K562 (cell line): ENCODE measurements at regions not wholly inside any gene's neighbourhood (a gene's known extent, or its start where the extent isn't known, plus 50 kb on each side); places are given as distances from the start of the nearest gene placed in this dataset.

Source experiments
- ATAC-seq: fragments of 200-7000 bp; cut with Tn5 transposase; 3 replicates; pipeline ENCODE4 v1.9.1; 2020; ENCODE audit warnings: moderate library complexity
- BruUV-seq: library from RNA; stranded (reverse); fragments of 400-500 nt; replicated peaks from 2 replicates; lab custom pipeline; 2021; lab: Mats Ljungman, UMichigan
- CTCF ChIA-PET: fragments of 300-600 bp; formaldehyde crosslinking; extraction: SDS; loops from one replicate; lab custom pipeline; 2021; ENCODE audit warnings: low intra/inter-chr PET ratio; lab: Yijun Ruan, JAX
- POLR2A ChIA-PET: fragments of 300-600, 350-650 bp; sonication (Branson Sonifier 250); formaldehyde crosslinking; extraction: SDS; loops from one replicate; lab custom pipeline; 2021; ENCODE audit warnings: antibody characterized with exemption, inconsistent platforms; lab: Yijun Ruan, JAX
- DNase-seq, 4 experiments: peaks; one replicate each; pipeline versions ENCODE4 v3.0.0 to v3.0.0-alpha.2; 2011 to 2018; ENCODE audit warnings: low spot score in 3 of 4, mixed read lengths in 3 of 4; ENCODE audit errors: extremely low read depth in 1 of 4
- FAIRE-seq: peaks from 2 replicates; lab custom pipeline; 2011; peaks lifted over from hg19 to GRCh38; lab: Jason Lieb, UNC
- H2AFZ ChIP-seq: 2 replicates; pipeline ENCODE4 v1.6.0; 2011; ENCODE audit warnings: low read depth, low read length, control low read depth, inconsistent platforms
- H3K27ac ChIP-seq: fragments of 200-600 bp; 3 replicates; pipeline ENCODE4 v1.8.0; 2011; ENCODE audit warnings: low read depth, mild to moderate bottlenecking, control low read depth, inconsistent platforms, low read length, moderate library complexity, mixed read lengths; ENCODE audit errors: extremely low read depth
- H3K27me3 ChIP-seq, 2 experiments: fragments of 300-600 bp in 1 of 2; 2 replicates in 1 of 2; 3 replicates in 1 of 2; pipeline versions ENCODE4 v1.6.0 to v1.8.0; 2011; ENCODE audit warnings: inconsistent platforms in 2 of 2, low read length in 2 of 2, mild to moderate bottlenecking in 1 of 2, mixed read lengths in 1 of 2, moderate library complexity in 1 of 2; ENCODE audit not compliant: control insufficient read depth in 2 of 2, insufficient read depth in 2 of 2
- H3K36me3 ChIP-seq: fragments of 300-600 bp; 3 replicates; pipeline ENCODE4 v1.8.0; 2011; ENCODE audit warnings: mild to moderate bottlenecking, low read length, inconsistent platforms; ENCODE audit not compliant: control insufficient read depth, insufficient read depth
- H3K4me1 ChIP-seq, 2 experiments: fragments of 200-600 bp in 1 of 2; replicated peaks in 1 of 2; 2 replicates in 1 of 2; 3 replicates in 1 of 2; pipeline versions ENCODE4 v1.5.1 to v1.8.0; 2011; ENCODE audit warnings: inconsistent platforms in 2 of 2, low read length in 2 of 2, mild to moderate bottlenecking in 1 of 2, mixed read lengths in 1 of 2, moderate library complexity in 1 of 2; ENCODE audit not compliant: control insufficient read depth in 2 of 2, insufficient read depth in 2 of 2
- H3K4me2 ChIP-seq: 2 replicates; pipeline ENCODE4 v1.6.1; 2011; ENCODE audit warnings: low read length, control low read depth, inconsistent platforms, mixed read lengths; ENCODE audit not compliant: insufficient read depth
- H3K4me3 ChIP-seq: fragments of 200-600 bp; sonication (generic), shearing (Covaris generic); 2 replicates; pipeline ENCODE4 v1.5.1; 2016; ENCODE audit warnings: control low read depth, inconsistent platforms
- H3K79me2 ChIP-seq: fragments of 200-600 bp; 3 replicates; pipeline ENCODE4 v1.8.0; 2011; ENCODE audit warnings: low read length, inconsistent platforms; ENCODE audit not compliant: control insufficient read depth, insufficient read depth
- H3K9ac ChIP-seq, 2 experiments: 2 replicates each; pipeline versions ENCODE4 v1.6.0 to v1.6.1; 2011; ENCODE audit warnings: low read depth in 2 of 2, low read length in 2 of 2, control low read depth in 1 of 2, inconsistent platforms in 1 of 2, mild to moderate bottlenecking in 1 of 2, mixed read lengths in 1 of 2; ENCODE audit not compliant: insufficient read depth in 1 of 2
- H3K9me1 ChIP-seq: one replicate; pipeline ENCODE4 v1.6.0; 2011; ENCODE audit warnings: inconsistent platforms, mild to moderate bottlenecking, low read length, moderate library complexity; ENCODE audit not compliant: control insufficient read depth, insufficient read depth
- H3K9me3 ChIP-seq: replicated peaks from 2 replicates; pipeline ENCODE4 v1.5.1; 2011; ENCODE audit warnings: low read depth, low read length, inconsistent platforms; ENCODE audit not compliant: control insufficient read depth, insufficient read depth
- H4K20me1 ChIP-seq: replicated peaks from 2 replicates; pipeline ENCODE4 v1.6.1; 2011; ENCODE audit warnings: low read length, inconsistent platforms, mixed read lengths; ENCODE audit not compliant: control insufficient read depth, insufficient read depth
- BRF1 ChIP-seq: IDR thresholded peaks from 3 replicates; pipeline ENCODE4 v1.6.1; 2011; ENCODE audit warnings: borderline replicate concordance, mild to moderate bottlenecking; ENCODE audit not compliant: insufficient read length; ENCODE audit errors: extremely low read depth
- CTCF ChIP-seq, 3 experiments: IDR thresholded peaks in 2 of 3; conservative IDR thresholded peaks in 1 of 3; 2 replicates each; pipeline ENCODE4 v1.5.1; 2011 to 2012; ENCODE audit warnings: low read length in 3 of 3, mild to moderate bottlenecking in 3 of 3, control low read depth in 2 of 3, improper control_type of control experiment in 1 of 3, inconsistent platforms in 1 of 3, low read depth in 1 of 3, mixed read lengths in 1 of 3, moderate library complexity in 1 of 3; ENCODE audit not compliant: insufficient read depth in 2 of 3
- E2F5 ChIP-seq: sonication (generic); formaldehyde crosslinking; IDR thresholded peaks from 2 replicates; pipeline ENCODE4 v1.8.0; 2022; ENCODE audit warnings: mild to moderate bottlenecking, missing genetic modification reagents
- GMEB1 ChIP-seq: fragments of 250-450 bp; sonication (Bioruptor Pico); IDR thresholded peaks from 2 replicates; pipeline ENCODE4 v1.4.0; 2020; ENCODE audit warnings: mild to moderate bottlenecking
- KDM1A ChIP-seq, 2 experiments: fragments of 450-650 bp; IDR thresholded peaks; 2 replicates each; pipeline ENCODE4 v1.6.1; 2016; ENCODE audit warnings: mild to moderate bottlenecking in 2 of 2
- LEF1 ChIP-seq: fragments of 450-650 bp; IDR thresholded peaks from 2 replicates; pipeline ENCODE4 v1.6.1; 2016; ENCODE audit warnings: mild to moderate bottlenecking
- RBM34 ChIP-seq: fragments of 200-400 bp; formaldehyde crosslinking; IDR thresholded peaks from 2 replicates; pipeline ENCODE4 v1.6.1; 2018; ENCODE audit warnings: low read length, borderline replicate concordance; ENCODE audit not compliant: insufficient read depth
- SRF ChIP-seq, 2 experiments: fragments of 250-450, 450-650 bp in 1 of 2; sonication (Bioruptor Pico) in 1 of 2; sonication (generic) in 1 of 2; formaldehyde crosslinking; IDR thresholded peaks; 2 replicates each; pipeline versions ENCODE4 v1.5.0 to v1.5.1; 2020 to 2022; ENCODE audit warnings: mild to moderate bottlenecking in 1 of 2, missing genetic modification reagents in 1 of 2
- ZNF311 ChIP-seq: fragments of 250-450 bp; sonication (Bioruptor Pico); IDR thresholded peaks from 2 replicates; pipeline ENCODE4 v1.4.0; 2020; ENCODE audit warnings: mild to moderate bottlenecking, moderate library complexity
- WGBS: fragments of 100-300 bp; shearing (Covaris generic); methylation state at CpG from one replicate; pipeline ENCODE4 v1.1.6; 2016; ENCODE audit warnings: low coverage, mixed read lengths; ENCODE audit not compliant: insufficient coverage; ENCODE audit errors: missing lambda C conversion rate; 5-methylcytosine and 5-hydroxymethylcytosine counted together
- in situ Hi-C: fragments of 300-500 bp; cut with MboI; formaldehyde crosslinking; loops from 4 replicates; pipeline ENCODE4 v1.15.0; 2018; ENCODE audit warnings: inconsistent platforms, mixed read lengths
- intact Hi-C: fragments of 100-400 bp; cut with micrococcal nuclease; formaldehyde crosslinking; loops from 2 replicates; pipeline ENCODE4 v1.14.2; 2022
- TF ChIP-seq, protein P1 (sequence below): fragments of 250-450 bp; sonication (Bioruptor Pico); IDR thresholded peaks from 2 replicates; pipeline ENCODE4 v1.4.0; 2020

DNA sequence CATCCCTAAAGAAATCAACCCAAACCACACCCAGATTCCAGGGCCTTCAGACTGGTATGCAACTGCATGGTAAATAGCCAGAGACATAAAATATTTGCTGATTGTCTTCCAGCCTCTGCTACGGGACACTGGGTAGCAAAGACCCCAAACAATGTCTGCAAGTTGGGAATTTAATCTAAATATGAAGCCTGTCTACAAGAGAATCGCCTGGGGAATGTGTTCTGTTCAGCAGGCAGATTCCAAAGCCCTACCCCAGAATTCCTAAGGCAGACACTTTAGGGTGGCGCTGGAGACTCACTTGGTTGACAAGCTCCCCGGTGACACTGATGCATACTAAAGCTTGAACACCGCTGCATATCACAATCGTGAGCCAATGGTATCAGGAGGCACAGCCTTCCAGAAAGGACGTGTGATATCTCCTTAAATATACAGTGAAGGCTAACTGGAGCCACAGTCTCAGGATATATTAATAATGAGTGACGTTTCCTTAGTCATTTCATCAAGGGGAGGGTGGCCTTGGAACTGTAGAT is 684.1 kb downstream of the NTRK3 start:
- no peak for FAIRE-seq
- intact Hi-C loops (no loop called here), in situ Hi-C loops (no loop called here)
- Histone ChIP-seq H3K9me1 (no peaks in the 10 kb centered on the region), H3K9me3 (no peaks in the 10 kb centered on the region), H2AFZ (no peak overlapping the region), H4K20me1 (no peaks in the 10 kb centered on the region), H3K79me2 (0 out of 3 replicates have a peak, but pooled peaks cover 3% of the 10 kb centered on the region), H3K36me3 (peaks cover 6% of the 10 kb centered on the region; the same call in 2 of the 3 replicates), H3K4me1 (no peaks in the 10 kb centered on the region), H3K27ac (no peak overlapping the region), H3K9ac (no peak overlapping the region), H3K4me3 (no peak overlapping the region), H3K4me2 (no peak overlapping the region), H3K27me3 (no peaks in the 10 kb centered on the region)
- TF ChIP-seq GMEB1 (CRISPR knock-in tag) (no peak), BRF1 (no peak), SRF (CRISPR knock-in tag; IDR thresholded peaks at IDR 0.05) (no peak), RBM34 (no peak), CTCF (IDR thresholded peaks at IDR 0.05 in 2 of 3, conservative IDR thresholded peaks at IDR 0.05 in 1 of 3; ENCODE audit: insufficient read depth in 2 of 3, low read depth in 1 of 3, low read length in 3 of 3) (no peak), LEF1 (no peak), ZNF311 (CRISPR knock-in tag) (no peak), KDM1A (IDR thresholded peaks at IDR 0.05) (no peak), E2F5 (CRISPR knock-in tag) (no peak)
- TF ChIP-seq, protein P1, sequence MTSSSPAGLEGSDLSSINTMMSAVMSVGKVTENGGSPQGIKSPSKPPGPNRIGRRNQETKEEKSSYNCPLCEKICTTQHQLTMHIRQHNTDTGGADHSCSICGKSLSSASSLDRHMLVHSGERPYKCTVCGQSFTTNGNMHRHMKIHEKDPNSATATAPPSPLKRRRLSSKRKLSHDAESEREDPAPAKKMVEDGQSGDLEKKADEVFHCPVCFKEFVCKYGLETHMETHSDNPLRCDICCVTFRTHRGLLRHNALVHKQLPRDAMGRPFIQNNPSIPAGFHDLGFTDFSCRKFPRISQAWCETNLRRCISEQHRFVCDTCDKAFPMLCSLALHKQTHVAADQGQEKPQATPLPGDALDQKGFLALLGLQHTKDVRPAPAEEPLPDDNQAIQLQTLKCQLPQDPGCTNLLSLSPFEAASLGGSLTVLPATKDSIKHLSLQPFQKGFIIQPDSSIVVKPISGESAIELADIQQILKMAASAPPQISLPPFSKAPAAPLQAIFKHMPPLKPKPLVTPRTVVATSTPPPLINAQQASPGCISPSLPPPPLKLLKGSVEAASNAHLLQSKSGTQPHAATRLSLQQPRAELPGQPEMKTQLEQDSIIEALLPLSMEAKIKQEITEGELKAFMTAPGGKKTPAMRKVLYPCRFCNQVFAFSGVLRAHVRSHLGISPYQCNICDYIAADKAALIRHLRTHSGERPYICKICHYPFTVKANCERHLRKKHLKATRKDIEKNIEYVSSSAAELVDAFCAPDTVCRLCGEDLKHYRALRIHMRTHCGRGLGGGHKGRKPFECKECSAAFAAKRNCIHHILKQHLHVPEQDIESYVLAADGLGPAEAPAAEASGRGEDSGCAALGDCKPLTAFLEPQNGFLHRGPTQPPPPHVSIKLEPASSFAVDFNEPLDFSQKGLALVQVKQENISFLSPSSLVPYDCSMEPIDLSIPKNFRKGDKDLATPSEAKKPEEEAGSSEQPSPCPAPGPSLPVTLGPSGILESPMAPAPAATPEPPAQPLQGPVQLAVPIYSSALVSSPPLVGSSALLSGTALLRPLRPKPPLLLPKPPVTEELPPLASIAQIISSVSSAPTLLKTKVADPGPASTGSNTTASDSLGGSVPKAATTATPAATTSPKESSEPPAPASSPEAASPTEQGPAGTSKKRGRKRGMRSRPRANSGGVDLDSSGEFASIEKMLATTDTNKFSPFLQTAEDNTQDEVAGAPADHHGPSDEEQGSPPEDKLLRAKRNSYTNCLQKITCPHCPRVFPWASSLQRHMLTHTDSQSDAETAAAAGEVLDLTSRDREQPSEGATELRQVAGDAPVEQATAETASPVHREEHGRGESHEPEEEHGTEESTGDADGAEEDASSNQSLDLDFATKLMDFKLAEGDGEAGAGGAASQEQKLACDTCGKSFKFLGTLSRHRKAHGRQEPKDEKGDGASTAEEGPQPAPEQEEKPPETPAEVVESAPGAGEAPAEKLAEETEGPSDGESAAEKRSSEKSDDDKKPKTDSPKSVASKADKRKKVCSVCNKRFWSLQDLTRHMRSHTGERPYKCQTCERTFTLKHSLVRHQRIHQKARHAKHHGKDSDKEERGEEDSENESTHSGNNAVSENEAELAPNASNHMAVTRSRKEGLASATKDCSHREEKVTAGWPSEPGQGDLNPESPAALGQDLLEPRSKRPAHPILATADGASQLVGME (CRISPR knock-in tag), result no peak
- 44% methylated on average over 8 of the region's 8 CpGs for WGBS
- no peak for ATAC-seq
- no peak for DNase-seq
- ChIA-PET POLR2A (no interaction called here), CTCF (no interaction called here)
- no TSS peak for BruUV-seq
